Tibial artery (tissue), 4 donors: ENCODE measurements at regions not wholly inside any gene's neighbourhood (a gene's known extent, or its start where the extent isn't known, plus 50 kb on each side); places are given as distances from the start of the nearest gene placed in this dataset.

Experiments
- DNase-seq, 2 donors: peaks; one replicate each; pipeline ENCODE4 v3.0.0-alpha.2; 2019
- H3K27ac ChIP-seq, 2 donors: fragments of 200-600 bp; sonication (generic) in 1 of 2; 1 replicate in 1 of 2; 2 replicates in 1 of 2; pipeline ENCODE4 v1.5.1; 2018 to 2019; ENCODE audit warnings: mild to moderate bottlenecking in 1 of 2
- H3K27me3 ChIP-seq, 2 donors: fragments of 200-600 bp; sonication (generic) in 1 of 2; one replicate each; pipeline versions ENCODE4 v1.5.1 to v1.6.0; 2016 to 2019
- H3K36me3 ChIP-seq, 3 donors: fragments of 200-600 bp; sonication (generic) in 2 of 3; one replicate each; pipeline ENCODE4 v1.5.1; 2016 to 2019; ENCODE audit warnings: mild to moderate bottlenecking in 2 of 3
- H3K4me1 ChIP-seq, 4 donors: fragments of 200-600 bp; sonication (generic) in 2 of 4; 1 replicate in 3 of 4; 2 replicates in 1 of 4; pipeline ENCODE4 v1.5.1; 2016 to 2019
- H3K4me3 ChIP-seq, 2 donors: fragments of 200-600 bp; sonication (generic) in 1 of 2; 1 replicate in 1 of 2; 2 replicates in 1 of 2; pipeline ENCODE4 v1.5.1; 2018 to 2019; ENCODE audit warnings: mild to moderate bottlenecking in 2 of 2
- H3K9me3 ChIP-seq, 3 donors: fragments of 200-600 bp; sonication (generic) in 1 of 3; one replicate each; pipeline ENCODE4 v1.5.1; 2016 to 2019
- CTCF ChIP-seq, 2 experiments: fragments of 200-600 bp in 1 of 2; fragments of 450-650 bp in 1 of 2; IDR thresholded peaks; one replicate each; pipeline ENCODE4 v1.5.1; 2017 to 2019; ENCODE audit warnings: antibody characterized with exemption in 2 of 2, mild to moderate bottlenecking in 1 of 2, moderate library complexity in 1 of 2
- intact Hi-C: fragments of 100-400 bp; cut with DNase I; formaldehyde crosslinking; loops from one replicate; pipeline ENCODE4 v1.15.0; 2023; ENCODE audit warnings: low total_unique reads

GRCh38 chr1:36737767-36738166 lies 255.1 kb upstream of the CSF3R start:
- DNase-seq = peak in 1 of 2 donors; percentile 16
- Histone ChIP-seq H3K4me1 (no peaks in the 10 kb centered on the region), H3K27ac (no peak overlapping the region), H3K27me3 (peaks cover 0 to 43% of the 10 kb centered on the region in 2 donors), H3K4me3 (no peak overlapping the region), H3K36me3 (no peaks in the 10 kb centered on the region), H3K9me3 (no peaks in the 10 kb centered on the region)
- intact Hi-C loops = no loop called here
- TF ChIP-seq CTCF (IDR thresholded peaks at IDR 0.05) = no peak

GRCh38 chr1:36737038-36737555 lies 254.4 kb upstream of the CSF3R start:
- DNase-seq = peak in 1 of 2 donors; percentile 6
- H3K9me3 ChIP-seq = no peaks in the 10 kb centered on the region
- TF ChIP-seq CTCF (IDR thresholded peaks at IDR 0.05) = no peak
- no peaks in the 10 kb centered on the region for H3K36me3 ChIP-seq
- H3K27ac ChIP-seq = no peak overlapping the region
- H3K4me3 ChIP-seq = no peak overlapping the region
- peaks cover 0 to 43% of the 10 kb centered on the region in 2 donors for H3K27me3 ChIP-seq
- no peaks in the 10 kb centered on the region for H3K4me1 ChIP-seq
- intact Hi-C loops = no loop called here

GRCh38 chr1:36735939-36736730 lies 253.4 kb upstream of the CSF3R start:
- Histone ChIP-seq H3K4me3 (no peak overlapping the region), H3K36me3 (no peaks in the 10 kb centered on the region), H3K9me3 (no peaks in the 10 kb centered on the region), H3K4me1 (no peaks in the 10 kb centered on the region), H3K27me3 (peaks cover 0 to 47% of the 10 kb centered on the region in 2 donors), H3K27ac (no peak overlapping the region)
- peak in 1 of 2 donors; percentile 12 for DNase-seq
- no peak for TF ChIP-seq CTCF (IDR thresholded peaks at IDR 0.05)
- intact Hi-C loops = no loop called here

- no peak for TF ChIP-seq CTCF (IDR thresholded peaks at IDR 0.05)
- H3K36me3 ChIP-seq = no peaks in the 10 kb centered on the region
- peaks cover 0 to 51% of the 10 kb centered on the region in 2 donors for H3K27me3 ChIP-seq
- no peaks in the 10 kb centered on the region for H3K4me1 ChIP-seq
- DNase-seq = peak in 1 of 2 donors; percentile 5
- no peak overlapping the region for H3K27ac ChIP-seq
- H3K9me3 ChIP-seq = no peaks in the 10 kb centered on the region
- no peak overlapping the region for H3K4me3 ChIP-seq
- intact Hi-C loops = no loop called here
These were observed 252.7 kb upstream of the CSF3R start for GRCh38 chr1:36735436-36735835.

GRCh38 chr1:36734356-36734755 lies 251.6 kb upstream of the CSF3R start:
- H3K27me3 ChIP-seq = peaks cover 0 to 54% of the 10 kb centered on the region in 2 donors
- no peaks in the 10 kb centered on the region for H3K9me3 ChIP-seq
- TF ChIP-seq CTCF (IDR thresholded peaks at IDR 0.05) = no peak
- no peak overlapping the region for H3K4me3 ChIP-seq
- H3K27ac ChIP-seq = no peak overlapping the region
- DNase-seq = peak in 1 of 2 donors; percentile 13
- no peaks in the 10 kb centered on the region for H3K36me3 ChIP-seq
- intact Hi-C loops = no loop called here
- H3K4me1 ChIP-seq = no peaks in the 10 kb centered on the region
